Spinal cord (tissue), 9 donors: ENCODE measurements at regions not wholly inside any gene's neighbourhood (a gene's known extent, or its start where the extent isn't known, plus 50 kb on each side); places are given as distances from the start of the nearest gene placed in this dataset.
A peak's percentile ranks its signal among the peaks of the same experiment; 100 is the strongest.

ENCODE experiments used
- DNase-seq, 6 donors: peaks; one replicate each; pipeline versions ENCODE4 v3.0.0 to v3.0.0-alpha.2; 2013 to 2015; ENCODE audit warnings: low spot score in 6 of 6, low read depth in 4 of 6
- H3K27ac ChIP-seq: one replicate; pipeline ENCODE4 v1.5.1; 2013; ENCODE audit warnings: low read depth, low read length, control low read depth
- H3K27me3 ChIP-seq: one replicate; pipeline ENCODE4 v1.6.1; 2013; ENCODE audit warnings: low read length; ENCODE audit not compliant: control insufficient read depth, insufficient read depth
- H3K36me3 ChIP-seq: one replicate; pipeline ENCODE4 v1.6.1; 2013; ENCODE audit warnings: low read length; ENCODE audit not compliant: control insufficient read depth, insufficient read depth
- H3K4me1 ChIP-seq: one replicate; pipeline ENCODE4 v1.6.1; 2013; ENCODE audit warnings: low read length; ENCODE audit not compliant: control insufficient read depth, insufficient read depth
- H3K4me3 ChIP-seq: one replicate; pipeline ENCODE4 v1.5.1; 2013; ENCODE audit warnings: low read depth, low read length, control low read depth
- H3K9me3 ChIP-seq: one replicate; pipeline ENCODE4 v1.6.1; 2013; ENCODE audit warnings: low read length; ENCODE audit not compliant: control insufficient read depth, insufficient read depth
- WGBS: methylation state at CpG from one replicate; pipeline ENCODE4 v1.1.5; 2013; ENCODE audit warnings: missing lambda C conversion rate; ENCODE audit not compliant: insufficient coverage; 5-methylcytosine and 5-hydroxymethylcytosine counted together
- donor health status: healthy.

GRCh38 chr2:226611196-226611943, 188.2 kb downstream of the IRS1 start:
- H3K4me3 ChIP-seq, result no peak overlapping the region

GRCh38 chr2:226609366-226609765, 190.3 kb downstream of the IRS1 start:
- Histone ChIP-seq H3K9me3 (no peaks in the 10 kb centered on the region), H3K27me3 (no peaks in the 10 kb centered on the region), H3K27ac (no peak overlapping the region), H3K4me1 (no peaks in the 10 kb centered on the region), H3K4me3 (no peak overlapping the region), H3K36me3 (no peaks in the 10 kb centered on the region)
- no peak for DNase-seq
- WGBS, result 86% methylated on average over 1 of the region's 1 CpG

More at GRCh38 chr2:226611196-226611943, 188.2 kb downstream of the IRS1 start:
- Histone ChIP-seq H3K9me3 (no peaks in the 10 kb centered on the region), H3K27ac (no peak overlapping the region), H3K4me1 (no peaks in the 10 kb centered on the region), H3K27me3 (no peaks in the 10 kb centered on the region), H3K36me3 (no peaks in the 10 kb centered on the region)
- 83% methylated on average over 3 of the region's 4 CpGs for WGBS
- no peak for DNase-seq

- H3K9me3 ChIP-seq, result no peaks in the 10 kb centered on the region
- WGBS, result 100% methylated on average over 1 of the region's 5 CpGs
- H3K27me3 ChIP-seq, result no peaks in the 10 kb centered on the region
- DNase-seq, result no peak
- no peaks in the 10 kb centered on the region for H3K4me1 ChIP-seq
- H3K27ac ChIP-seq, result no peak overlapping the region
- no peaks in the 10 kb centered on the region for H3K36me3 ChIP-seq
- H3K4me3 ChIP-seq, result no peak overlapping the region
Observed at GRCh38 chr2:226608451-226608850, 191.2 kb downstream of the IRS1 start.

- no peaks in the 10 kb centered on the region for H3K4me1 ChIP-seq
- WGBS, result 86% methylated on average over 1 of the region's 4 CpGs
- no peak overlapping the region for H3K27ac ChIP-seq
- no peaks in the 10 kb centered on the region for H3K36me3 ChIP-seq
- DNase-seq, result no peak
- no peaks in the 10 kb centered on the region for H3K27me3 ChIP-seq
- no peaks in the 10 kb centered on the region for H3K9me3 ChIP-seq
- no peak overlapping the region for H3K4me3 ChIP-seq
Observed at GRCh38 chr2:226607379-226607778, 192.2 kb downstream of the IRS1 start.

GRCh38 chr2:226605642-226606041, 194.0 kb downstream of the IRS1 start:
- H3K27me3 ChIP-seq, result no peaks in the 10 kb centered on the region
- no peak overlapping the region for H3K4me3 ChIP-seq
- no peaks in the 10 kb centered on the region for H3K36me3 ChIP-seq
- H3K4me1 ChIP-seq, result no peaks in the 10 kb centered on the region
- WGBS, result no CpG with 5 or more reads among the region's 2 CpGs
- no peak for DNase-seq
- no peak overlapping the region for H3K27ac ChIP-seq
- no peaks in the 10 kb centered on the region for H3K9me3 ChIP-seq

GRCh38 chr2:226603606-226604005, 196.0 kb downstream of the IRS1 start:
- Histone ChIP-seq H3K36me3 (no peaks in the 10 kb centered on the region), H3K4me3 (no peak overlapping the region), H3K9me3 (no peaks in the 10 kb centered on the region), H3K4me1 (no peaks in the 10 kb centered on the region), H3K27ac (no peak overlapping the region), H3K27me3 (no peaks in the 10 kb centered on the region)
- DNase-seq, result no peak
- WGBS, result 100% methylated on average over 1 of the region's 1 CpG

GRCh38 chr2:226601881-226602662, 197.5 kb downstream of the IRS1 start:
- Histone ChIP-seq H3K36me3 (no peaks in the 10 kb centered on the region), H3K4me3 (no peak overlapping the region), H3K27ac (no peak overlapping the region), H3K27me3 (no peaks in the 10 kb centered on the region), H3K9me3 (no peaks in the 10 kb centered on the region), H3K4me1 (no peaks in the 10 kb centered on the region)
- WGBS, result no CpG with 5 or more reads among the region's 4 CpGs
- no peak for DNase-seq

- Histone ChIP-seq H3K4me3 (no peak overlapping the region), H3K27me3 (no peaks in the 10 kb centered on the region), H3K9me3 (no peaks in the 10 kb centered on the region), H3K4me1 (no peaks in the 10 kb centered on the region), H3K36me3 (no peaks in the 10 kb centered on the region), H3K27ac (no peak overlapping the region)
- WGBS, result 56% methylated on average over 2 of the region's 5 CpGs
- peak in 1 of 6 donors; percentile 2 for DNase-seq
Observed at GRCh38 chr2:226600802-226601201, 198.8 kb downstream of the IRS1 start.

- no peak overlapping the region for H3K27ac ChIP-seq
- H3K27me3 ChIP-seq, result no peaks in the 10 kb centered on the region
- DNase-seq, result no peak
- no peaks in the 10 kb centered on the region for H3K36me3 ChIP-seq
- no peaks in the 10 kb centered on the region for H3K4me1 ChIP-seq
- H3K4me3 ChIP-seq, result no peak overlapping the region
- no peaks in the 10 kb centered on the region for H3K9me3 ChIP-seq
- WGBS, result no CpG with 5 or more reads among the region's 5 CpGs
Observed at GRCh38 chr2:226600184-226600583, 199.4 kb downstream of the IRS1 start.

- no peak overlapping the region for H3K27ac ChIP-seq
- no peaks in the 10 kb centered on the region for H3K36me3 ChIP-seq
- no peaks in the 10 kb centered on the region for H3K27me3 ChIP-seq
- no peaks in the 10 kb centered on the region for H3K4me1 ChIP-seq
- DNase-seq, result no peak
- no peak overlapping the region for H3K4me3 ChIP-seq
- no peaks in the 10 kb centered on the region for H3K9me3 ChIP-seq
Observed at GRCh38 chr2:226589043-226589442, 210.6 kb downstream of the IRS1 start.
